WI38 (cell line): ENCODE measurements at regions not wholly inside any gene's neighbourhood (a gene's known extent, or its start where the extent isn't known, plus 50 kb on each side); places are given as distances from the start of the nearest gene placed in this dataset.

ENCODE experiments used
- H3K4me3 ChIP-seq: 2 replicates; pipeline ENCODE4 v1.5.1; 2011; ENCODE audit warnings: low read depth, mild to moderate bottlenecking, control low read depth, low read length
- TF ChIP-seq, protein P1 (sequence below): IDR thresholded peaks from 2 replicates; pipeline ENCODE4 v1.5.1; 2012; ENCODE audit warnings: low read depth, mild to moderate bottlenecking, control low read depth, low read length

- H3K4me3 ChIP-seq: no peak overlapping the region
- TF ChIP-seq, protein P1, sequence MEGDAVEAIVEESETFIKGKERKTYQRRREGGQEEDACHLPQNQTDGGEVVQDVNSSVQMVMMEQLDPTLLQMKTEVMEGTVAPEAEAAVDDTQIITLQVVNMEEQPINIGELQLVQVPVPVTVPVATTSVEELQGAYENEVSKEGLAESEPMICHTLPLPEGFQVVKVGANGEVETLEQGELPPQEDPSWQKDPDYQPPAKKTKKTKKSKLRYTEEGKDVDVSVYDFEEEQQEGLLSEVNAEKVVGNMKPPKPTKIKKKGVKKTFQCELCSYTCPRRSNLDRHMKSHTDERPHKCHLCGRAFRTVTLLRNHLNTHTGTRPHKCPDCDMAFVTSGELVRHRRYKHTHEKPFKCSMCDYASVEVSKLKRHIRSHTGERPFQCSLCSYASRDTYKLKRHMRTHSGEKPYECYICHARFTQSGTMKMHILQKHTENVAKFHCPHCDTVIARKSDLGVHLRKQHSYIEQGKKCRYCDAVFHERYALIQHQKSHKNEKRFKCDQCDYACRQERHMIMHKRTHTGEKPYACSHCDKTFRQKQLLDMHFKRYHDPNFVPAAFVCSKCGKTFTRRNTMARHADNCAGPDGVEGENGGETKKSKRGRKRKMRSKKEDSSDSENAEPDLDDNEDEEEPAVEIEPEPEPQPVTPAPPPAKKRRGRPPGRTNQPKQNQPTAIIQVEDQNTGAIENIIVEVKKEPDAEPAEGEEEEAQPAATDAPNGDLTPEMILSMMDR: no peak
Measured at GRCh38 chr10:118977835-118978234, 51.7 kb upstream of the NANOS1 start.

DNA sequence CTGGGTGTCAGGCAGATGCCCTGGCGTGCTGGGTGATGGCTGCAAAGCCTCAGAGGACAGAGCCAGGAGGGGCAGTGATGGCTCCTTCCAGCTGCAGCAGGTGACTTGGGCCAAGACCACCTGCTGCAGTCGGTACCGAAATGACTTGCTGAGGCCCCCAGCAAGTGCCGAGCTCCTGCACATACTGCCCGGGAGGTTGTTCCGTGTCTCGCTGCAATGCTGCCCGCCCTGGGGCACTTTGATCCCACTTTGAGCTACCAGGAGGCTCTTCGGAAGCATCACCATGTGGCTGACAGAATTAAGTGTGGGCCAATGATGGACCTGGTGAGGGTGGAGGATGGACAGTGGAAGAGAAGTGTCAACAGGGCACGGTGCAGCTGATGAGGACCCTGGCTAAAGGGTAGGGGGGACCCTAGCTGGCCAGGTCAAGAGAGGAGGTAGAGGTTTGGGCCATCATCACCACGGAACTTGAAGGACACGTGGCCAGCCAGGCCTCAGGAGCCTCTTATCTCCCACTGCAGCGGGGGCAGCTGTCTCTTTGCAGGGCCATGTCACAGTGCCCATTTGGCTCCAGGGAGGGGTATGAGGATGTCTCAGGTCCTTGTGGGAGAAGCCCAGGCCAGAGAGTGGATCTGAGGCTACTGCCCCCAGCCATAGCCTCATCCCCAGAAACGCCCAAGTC, 51.1 kb upstream of the NANOS1 start:
- TF ChIP-seq, protein P1: no peak
- no peak overlapping the region for H3K4me3 ChIP-seq

GRCh38 chr10:118978998-118979350, 50.5 kb upstream of the NANOS1 start:
- TF ChIP-seq, protein P1: no peak
- no peak overlapping the region for H3K4me3 ChIP-seq

- TF ChIP-seq, protein P1: no peak
- H3K4me3 ChIP-seq: no peak overlapping the region
Measured at GRCh38 chr10:118979661-118980060, 49.9 kb upstream of the NANOS1 start.
